Nephron progenitor cell (in vitro differentiated cells): ENCODE measurements at regions not wholly inside any gene's neighbourhood (a gene's known extent, or its start where the extent isn't known, plus 50 kb on each side); places are given as distances from the start of the nearest gene placed in this dataset.

Source experiments
- DNase-seq: peaks from one replicate; pipeline ENCODE4 v3.0.0; 2021
- H3K27ac Mint-ChIP-seq: 2 replicates; pipeline ENCODE4 v1.8.0; 2021; ENCODE audit warnings: mild to moderate bottlenecking, moderate library complexity, mixed read lengths
- H3K27me3 Mint-ChIP-seq: 2 replicates; pipeline ENCODE4 v1.8.0; 2021; ENCODE audit warnings: mild to moderate bottlenecking, low read depth, mixed read lengths; ENCODE audit not compliant: poor library complexity
- H3K36me3 Mint-ChIP-seq: 2 replicates; pipeline ENCODE4 v1.8.0; 2021; ENCODE audit warnings: low read depth, mixed read lengths
- H3K4me1 Mint-ChIP-seq: 2 replicates; pipeline ENCODE4 v1.8.0; 2021; ENCODE audit warnings: mixed read lengths
- H3K4me3 Mint-ChIP-seq: 2 replicates; pipeline ENCODE4 v1.8.0; 2021; ENCODE audit warnings: mild to moderate bottlenecking, moderate library complexity, mixed read lengths
- H3K9me3 Mint-ChIP-seq: 2 replicates; pipeline ENCODE4 v1.8.0; 2021; ENCODE audit warnings: mild to moderate bottlenecking, moderate library complexity, mixed read lengths
- CTCF ChIP-seq: fragments of 200-600 bp; sonication (generic); IDR thresholded peaks from 2 replicates; pipeline ENCODE4 v1.5.0; 2021; ENCODE audit warnings: antibody characterized with exemption

GRCh38 chr3:77898621-77899020 is 858.7 kb downstream of the ROBO2 start:
- H3K27ac Mint-ChIP-seq, result no peak overlapping the region
- H3K4me3 Mint-ChIP-seq, result no peak overlapping the region
- H3K27me3 Mint-ChIP-seq, result peaks cover 2% of the 10 kb centered on the region
- TF ChIP-seq CTCF, result no peak
- H3K9me3 Mint-ChIP-seq, result peaks cover 18% of the 10 kb centered on the region
- DNase-seq, result no peak
- no peaks in the 10 kb centered on the region for H3K36me3 Mint-ChIP-seq
- no peaks in the 10 kb centered on the region for H3K4me1 Mint-ChIP-seq

DNA sequence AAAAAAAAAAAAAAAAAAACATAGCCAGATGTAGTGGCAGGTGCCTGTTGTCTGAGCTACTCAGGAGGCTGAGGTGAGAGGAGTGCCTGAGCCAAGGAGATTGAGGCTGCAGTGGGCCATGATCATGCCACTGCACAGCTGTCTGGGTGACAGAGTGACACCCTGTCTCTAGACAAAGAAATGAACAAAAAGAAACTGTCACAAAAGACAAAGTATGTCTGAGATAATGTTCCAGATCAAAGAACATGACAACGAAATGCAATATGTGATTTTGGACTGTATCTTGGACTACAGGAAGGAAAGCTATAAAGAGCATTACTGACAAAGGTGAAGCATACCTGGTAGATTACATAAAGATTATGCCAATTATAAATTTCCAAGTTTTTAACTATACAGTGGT is 862.8 kb downstream of the ROBO2 start:
- Mint-ChIP-seq H3K36me3 (no peaks in the 10 kb centered on the region), H3K27me3 (peaks cover 3% of the 10 kb centered on the region), H3K4me1 (no peaks in the 10 kb centered on the region), H3K4me3 (no peak overlapping the region), H3K27ac (no peak overlapping the region), H3K9me3 (peaks cover 4% of the 10 kb centered on the region)
- DNase-seq, result no peak
- TF ChIP-seq CTCF, result no peak

DNA sequence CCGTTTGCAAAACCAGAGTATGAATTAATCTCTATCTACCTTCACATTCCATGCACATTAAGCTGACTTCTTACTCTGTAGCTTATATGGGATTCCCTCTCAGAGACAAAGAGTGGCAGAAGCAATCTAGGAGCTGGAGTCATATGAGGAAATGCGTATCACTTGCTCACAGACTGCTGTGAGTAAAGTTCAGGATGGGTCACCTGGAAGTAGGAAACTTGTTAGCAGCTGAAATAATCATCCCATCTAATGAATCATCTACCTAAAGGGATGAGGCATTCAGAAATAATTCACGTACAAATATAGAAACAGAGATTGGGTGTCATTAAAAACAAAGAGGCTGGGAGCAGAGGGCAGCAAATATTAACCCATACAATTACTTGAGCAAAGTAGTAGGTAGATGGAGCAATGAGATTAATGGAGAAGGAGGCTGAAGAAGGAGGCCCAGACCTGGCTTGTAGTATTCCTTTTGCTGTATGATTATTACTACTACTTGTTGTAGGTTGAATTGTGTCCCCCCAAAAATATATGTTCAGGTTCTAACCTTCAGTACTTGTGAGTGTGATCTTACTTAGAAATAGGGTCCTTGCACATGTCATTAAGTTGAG is 866.3 kb downstream of the ROBO2 start:
- H3K27me3 Mint-ChIP-seq, result peaks cover 3% of the 10 kb centered on the region
- H3K27ac Mint-ChIP-seq, result no peak overlapping the region
- H3K4me1 Mint-ChIP-seq, result no peaks in the 10 kb centered on the region
- TF ChIP-seq CTCF, result no peak
- no peaks in the 10 kb centered on the region for H3K36me3 Mint-ChIP-seq
- H3K4me3 Mint-ChIP-seq, result no peak overlapping the region
- no peaks in the 10 kb centered on the region for H3K9me3 Mint-ChIP-seq
- no peak for DNase-seq

- DNase-seq, result no peak
- Mint-ChIP-seq H3K36me3 (no peaks in the 10 kb centered on the region), H3K9me3 (no peaks in the 10 kb centered on the region), H3K4me3 (no peak overlapping the region), H3K27ac (no peak overlapping the region), H3K27me3 (no peaks in the 10 kb centered on the region), H3K4me1 (no peaks in the 10 kb centered on the region)
- TF ChIP-seq CTCF, result no peak
Measured at GRCh38 chr3:77913524-77914174, 873.8 kb downstream of the ROBO2 start.

- Mint-ChIP-seq H3K36me3 (no peaks in the 10 kb centered on the region), H3K4me1 (no peaks in the 10 kb centered on the region), H3K27ac (no peak overlapping the region), H3K9me3 (peaks cover 5% of the 10 kb centered on the region), H3K27me3 (no peaks in the 10 kb centered on the region), H3K4me3 (no peak overlapping the region)
- no peak for DNase-seq
- no peak for TF ChIP-seq CTCF
Measured at GRCh38 chr3:77915336-77915735, 875.4 kb downstream of the ROBO2 start.

- no peaks in the 10 kb centered on the region for H3K4me1 Mint-ChIP-seq
- no peak for DNase-seq
Measured at GRCh38 chr3:77917225-77917624, 877.3 kb downstream of the ROBO2 start.

More at GRCh38 chr3:77917225-77917624, 877.3 kb downstream of the ROBO2 start:
- H3K9me3 Mint-ChIP-seq, result peaks cover 12% of the 10 kb centered on the region
- no peaks in the 10 kb centered on the region for H3K36me3 Mint-ChIP-seq
- no peaks in the 10 kb centered on the region for H3K27me3 Mint-ChIP-seq
- H3K27ac Mint-ChIP-seq, result no peak overlapping the region
- no peak overlapping the region for H3K4me3 Mint-ChIP-seq
- TF ChIP-seq CTCF, result no peak
